HepG2 (cell line): ENCODE measurements at regions not wholly inside any gene's neighbourhood (a gene's known extent, or its start where the extent isn't known, plus 50 kb on each side); places are given as distances from the start of the nearest gene placed in this dataset.

ENCODE experiments used
- ATAC-seq: fragments of 200-7000 bp; cut with Tn5 transposase; 3 replicates; pipeline ENCODE4 v1.9.1; 2020; ENCODE audit warnings: mild to moderate bottlenecking, moderate library complexity
- BruUV-seq: library from RNA; stranded (reverse); fragments of 400-500 nt; replicated peaks from 2 replicates; lab custom pipeline; 2021; lab: Mats Ljungman, UMichigan
- CTCF ChIA-PET: fragments of 300-600 bp; formaldehyde crosslinking; extraction: SDS; loops from one replicate; lab custom pipeline; 2021; ENCODE audit warnings: low total read pairs, inconsistent platforms, low intra/inter-chr PET ratio; lab: Yijun Ruan, JAX
- POLR2A ChIA-PET: fragments of 350-600 bp; sonication (Branson Sonifier 250); formaldehyde crosslinking; loops from one replicate; lab custom pipeline; 2020; ENCODE audit warnings: antibody characterized with exemption, inconsistent platforms; lab: Yijun Ruan, JAX
- DNase-seq: peaks from one replicate; pipeline ENCODE4 v3.0.0-alpha.2; 2015; ENCODE audit warnings: low spot score
- FAIRE-seq: peaks from 3 replicates; lab custom pipeline; 2011; peaks lifted over from hg19 to GRCh38; lab: Jason Lieb, UNC
- H2AFZ ChIP-seq: one replicate; pipeline ENCODE4 v1.6.1; 2011; ENCODE audit warnings: low read length, inconsistent platforms
- H3K27ac ChIP-seq: fragments of 300-600 bp; 3 replicates; pipeline ENCODE4 v1.8.0; 2011; ENCODE audit warnings: mixed run types, mild to moderate bottlenecking, mixed read lengths, low read length, inconsistent platforms; ENCODE audit not compliant: insufficient read depth; ENCODE audit errors: extremely low read length
- H3K27me3 ChIP-seq, 2 experiments: fragments of 200-600 bp in 1 of 2; 2 replicates in 1 of 2; 3 replicates in 1 of 2; pipeline versions ENCODE4 v1.6.0 to v1.8.0; 2011; ENCODE audit warnings: low read length in 2 of 2, mild to moderate bottlenecking in 2 of 2, moderate library complexity in 2 of 2, inconsistent platforms in 1 of 2; ENCODE audit not compliant: insufficient read depth in 2 of 2, control insufficient read depth in 1 of 2
- H3K36me3 ChIP-seq, 2 experiments: fragments of 200-600 bp in 1 of 2; replicated peaks in 1 of 2; 2 replicates in 1 of 2; 3 replicates in 1 of 2; pipeline versions ENCODE4 v1.5.1 to v1.8.0; 2011; ENCODE audit warnings: low read length in 2 of 2, inconsistent platforms in 1 of 2; ENCODE audit not compliant: insufficient read depth in 2 of 2, control insufficient read depth in 1 of 2
- H3K4me1 ChIP-seq: 2 replicates; pipeline ENCODE4 v1.5.1; 2012; ENCODE audit warnings: low read length, inconsistent platforms; ENCODE audit not compliant: insufficient read depth
- H3K4me2 ChIP-seq: 2 replicates; pipeline ENCODE4 v1.6.0; 2011; ENCODE audit warnings: low read depth, low read length, inconsistent platforms
- H3K4me3 ChIP-seq, 3 experiments: fragments of 200-600 bp in 1 of 3; sonication (generic), shearing (Covaris generic) in 1 of 3; replicated peaks in 1 of 3; 2 replicates each; pipeline ENCODE4 v1.5.1; 2011 to 2016; ENCODE audit warnings: low read length in 3 of 3, inconsistent platforms in 2 of 3, low read depth in 2 of 3, mild to moderate bottlenecking in 2 of 3, control low read depth in 1 of 3, mixed read lengths in 1 of 3; ENCODE audit not compliant: insufficient read depth in 1 of 3
- H3K79me2 ChIP-seq: one replicate; pipeline ENCODE4 v1.6.1; 2011; ENCODE audit warnings: low read length, inconsistent platforms; ENCODE audit not compliant: insufficient read depth
- H3K9ac ChIP-seq: 2 replicates; pipeline ENCODE4 v1.6.0; 2011; ENCODE audit warnings: mild to moderate bottlenecking, low read depth, low read length, inconsistent platforms; ENCODE audit not compliant: insufficient read depth
- H3K9me3 ChIP-seq: 2 replicates; pipeline ENCODE4 v1.5.1; 2012; ENCODE audit warnings: mild to moderate bottlenecking, low read length
- H4K20me1 ChIP-seq: 2 replicates; pipeline ENCODE4 v1.6.0; 2011; ENCODE audit warnings: inconsistent platforms, mild to moderate bottlenecking, low read length, moderate library complexity; ENCODE audit not compliant: insufficient read depth
- CREB1 ChIP-seq, 2 experiments: fragments of 450-650 bp in 1 of 2; IDR thresholded peaks; 2 replicates each; pipeline ENCODE4 v1.6.1; 2016 to 2017; ENCODE audit warnings: control low read depth in 1 of 2, mild to moderate bottlenecking in 1 of 2, missing compliant biosample characterization in 1 of 2, missing genetic modification characterization in 1 of 2
- ZBTB20 ChIP-seq: sonication (generic); formaldehyde crosslinking; IDR thresholded peaks from 2 replicates; pipeline ENCODE4 v1.8.1; 2023; ENCODE audit warnings: missing genetic modification reagents, low read depth, mild to moderate bottlenecking, borderline replicate concordance
- ZNF329 ChIP-seq: sonication (generic); formaldehyde crosslinking; IDR thresholded peaks from 2 replicates; pipeline ENCODE4 v1.9.0; 2021; ENCODE audit warnings: low read depth, mild to moderate bottlenecking, missing genetic modification reagents
- ZNF768 ChIP-seq: sonication (generic); formaldehyde crosslinking; IDR thresholded peaks from 2 replicates; pipeline ENCODE4 v1.4.0; 2020; ENCODE audit warnings: missing genetic modification reagents
- WGBS: methylation state at CpG from one replicate; pipeline ENCODE4 v1.1.6; 2017; ENCODE audit warnings: low lambda C conversion rate; 5-methylcytosine and 5-hydroxymethylcytosine counted together
- in situ Hi-C: cut with HindIII; loops from 2 replicates; pipeline ENCODE4 v1.10.0; 2017; ENCODE audit warnings: low pct_unique_long_range_greater_than_20kb; ENCODE audit not compliant: extremely low pct_ligation_motif_present
- intact Hi-C: fragments of 100-400 bp; cut with micrococcal nuclease; formaldehyde crosslinking; loops from one replicate; pipeline ENCODE4 v1.10.0; 2022; ENCODE audit not compliant: unreplicated experiment

DNA sequence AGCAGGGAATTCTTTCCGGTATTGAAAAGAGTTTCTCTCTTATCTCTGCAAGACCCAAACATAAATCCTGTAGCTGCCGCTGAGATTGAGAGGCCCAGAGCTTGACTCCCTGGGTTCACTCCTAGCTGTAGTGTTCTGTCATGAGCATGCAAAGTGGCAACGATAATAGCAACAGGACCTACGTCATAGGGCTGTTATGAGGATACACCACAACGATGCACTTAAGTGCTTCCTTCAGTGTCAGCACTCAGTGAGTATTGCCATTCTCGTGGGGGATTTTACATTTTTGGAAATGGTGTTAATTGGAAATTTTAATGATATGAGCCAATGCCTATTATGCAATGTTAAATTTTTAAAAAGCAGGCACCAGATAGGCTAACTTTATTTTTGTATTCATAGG is 199.8 kb downstream of the CYLD start:
- no peaks in the 10 kb centered on the region for H3K4me1 ChIP-seq
- no peak overlapping the region for H3K9ac ChIP-seq
- no peak overlapping the region for H3K4me3 ChIP-seq
- no peaks in the 10 kb centered on the region for H4K20me1 ChIP-seq
- H3K27me3 ChIP-seq, result peaks cover 0 to 12% of the 10 kb centered on the region in 2 experiments; a peak in 2 of 5 replicates
- WGBS, result 45% methylated on average over 6 of the region's 6 CpGs
- intact Hi-C loops (no loop called here), in situ Hi-C loops (no loop called here)
- no peaks in the 10 kb centered on the region for H3K36me3 ChIP-seq
- TF ChIP-seq CREB1 (IDR thresholded peaks at IDR 0.05) (peak; percentile 77), CREB1 (CRISPR knock-in tag; IDR thresholded peaks at IDR 0.05) (no peak), ZNF768 (CRISPR knock-in tag) (no peak), ZBTB20 (no peak)
- no peak overlapping the region for H3K27ac ChIP-seq
- BruUV-seq, result no TSS peak
- no peaks in the 10 kb centered on the region for H3K9me3 ChIP-seq
- FAIRE-seq, result no peak
- H2AFZ ChIP-seq, result no peak overlapping the region
- H3K79me2 ChIP-seq, result no peaks in the 10 kb centered on the region
- H3K4me2 ChIP-seq, result no peak overlapping the region
- ChIA-PET POLR2A (no interaction called here), CTCF (no interaction called here)
- no peak for ATAC-seq
- no peak for DNase-seq

DNA sequence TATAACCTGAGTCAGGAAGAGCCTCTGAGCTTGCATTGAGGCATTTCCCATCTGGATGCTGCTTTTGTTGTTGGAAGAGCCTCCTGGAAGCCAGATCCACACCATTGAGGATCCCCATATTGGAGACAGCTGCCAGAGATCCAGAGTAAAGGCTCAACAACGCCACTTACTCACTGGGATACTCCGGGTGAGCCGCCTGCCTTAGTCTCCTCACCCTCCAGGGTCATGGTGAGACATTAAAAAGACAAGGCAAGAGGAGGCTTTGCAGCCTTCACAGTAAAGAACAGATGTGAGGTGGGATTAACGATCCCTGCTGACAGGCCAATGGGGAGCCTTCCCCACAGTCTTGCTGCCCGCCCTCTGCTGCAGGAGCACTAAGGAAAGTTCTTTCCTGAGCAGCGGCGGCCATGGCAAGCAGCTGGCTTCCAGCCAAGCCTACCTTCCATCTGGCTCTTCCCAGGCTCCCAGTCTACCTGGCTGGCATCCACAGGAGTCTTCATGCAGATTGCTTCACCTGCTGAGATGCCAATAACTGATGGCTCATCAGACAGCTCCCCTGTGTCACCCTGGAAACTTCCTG is 198.5 kb downstream of the CYLD start:
- Histone ChIP-seq H3K27ac (no peak overlapping the region), H3K4me3 (no peak overlapping the region), H4K20me1 (no peaks in the 10 kb centered on the region), H3K9ac (no peak overlapping the region), H3K27me3 (peaks cover 0 to 12% of the 10 kb centered on the region in 2 experiments; a peak in 2 of 5 replicates), H3K4me2 (no peak overlapping the region), H2AFZ (no peak overlapping the region), H3K9me3 (no peaks in the 10 kb centered on the region), H3K36me3 (no peaks in the 10 kb centered on the region), H3K4me1 (no peaks in the 10 kb centered on the region), H3K79me2 (no peaks in the 10 kb centered on the region)
- FAIRE-seq, result no peak
- TF ChIP-seq ZNF329 (CRISPR knock-in tag), result no peak
- no peak for ATAC-seq
- POLR2A ChIA-PET, result no interaction called here
- no TSS peak for BruUV-seq
- in situ Hi-C loops (no loop called here), intact Hi-C loops (no loop called here)
- DNase-seq, result no peak
- CTCF ChIA-PET, result no interaction called here
- 62% methylated on average over 7 of the region's 7 CpGs for WGBS
